ENCODE measurements at regions not wholly inside any gene's neighbourhood (a gene's known extent, or its start where the extent isn't known, plus 50 kb on each side); places are given as distances from the start of the nearest gene placed in this dataset.

- WGBS (ENCODE audit: low lambda C conversion rate) = 2% methylated on average over 3 of the region's 3 CpGs
- Histone ChIP-seq H3K9me2 (no peaks in the 10 kb centered on the region), H4K20me1 (ENCODE audit: insufficient read depth) (no peaks in the 10 kb centered on the region), H3K4me2 (no peak overlapping the region), H3K4me3 (ENCODE audit: low read depth in 2 of 2, low read length in 1 of 2) (no peak overlapping the region), H3K36me3 (replicated peaks in 1 of 2; ENCODE audit: control insufficient read depth in 1 of 2, insufficient read depth in 2 of 2, low read length in 1 of 2) (no peaks in the 10 kb centered on the region), H3K4me1 (ENCODE audit: control insufficient read depth in 1 of 2, insufficient read depth in 2 of 2, low read depth in 1 of 2, low read length in 1 of 2) (no peaks in the 10 kb centered on the region), H3F3A (replicated peaks; ENCODE audit: insufficient read depth) (no peaks in the 10 kb centered on the region), H3K79me2 (ENCODE audit: insufficient read depth) (no peaks in the 10 kb centered on the region), H3K9ac (no peak overlapping the region), H2AFZ (ENCODE audit: low read depth) (no peak overlapping the region), H3K27ac (ENCODE audit: low read depth in 2 of 2, low read length in 1 of 2) (no peak overlapping the region), H3K27me3 (ENCODE audit: insufficient read depth) (no peaks in the 10 kb centered on the region), H3K9me3 (no peaks in the 10 kb centered on the region)
- CTCF ChIA-PET = no interaction called here
- TF ChIP-seq FOSL2 (IDR thresholded peaks at IDR 0.05; ENCODE audit: borderline replicate concordance, low read depth) (no peak), POLR2AphosphoS5 (IDR thresholded peaks at IDR 0.05; ENCODE audit: low read depth, low read length) (no peak), RAD21 (IDR thresholded peaks at IDR 0.05; ENCODE audit: low read length) (no peak), JUND (IDR thresholded peaks at IDR 0.05) (no peak), YY1 (IDR thresholded peaks at IDR 0.05; ENCODE audit: low read depth) (no peak), EP300 (IDR thresholded peaks at IDR 0.05; ENCODE audit: borderline replicate concordance in 1 of 2, low read depth in 1 of 2, low read length in 1 of 2) (no peak), SIN3A (IDR thresholded peaks at IDR 0.05; ENCODE audit: borderline replicate concordance, low read depth, low read length) (no peak), FOXJ3 (CRISPR knock-in tag; IDR thresholded peaks at IDR 0.05) (no peak), REST (IDR thresholded peaks at IDR 0.05; ENCODE audit: low read depth, low read length) (no peak), NRF1 (IDR thresholded peaks at IDR 0.05; ENCODE audit: low read depth, low read length) (no peak), GABPA (IDR thresholded peaks at IDR 0.05; ENCODE audit: low read depth) (no peak), MAX (IDR thresholded peaks at IDR 0.05; ENCODE audit: low read depth) (no peak)
- DNase-seq = no peak
- POLR2A ChIA-PET = no interaction called here
Observed at GRCh38 chr5:30871196-30871595, 322.3 kb upstream of the CDH6 start.

GRCh38 chr5:30867711-30868110 is 325.8 kb upstream of the CDH6 start:
- Histone ChIP-seq H3K4me3 (ENCODE audit: low read depth in 2 of 2, low read length in 1 of 2) (no peak overlapping the region), H3K36me3 (replicated peaks in 1 of 2; ENCODE audit: control insufficient read depth in 1 of 2, insufficient read depth in 2 of 2, low read length in 1 of 2) (no peaks in the 10 kb centered on the region), H3K4me1 (ENCODE audit: control insufficient read depth in 1 of 2, insufficient read depth in 2 of 2, low read depth in 1 of 2, low read length in 1 of 2) (no peaks in the 10 kb centered on the region), H3K4me2 (no peak overlapping the region), H3K79me2 (ENCODE audit: insufficient read depth) (no peaks in the 10 kb centered on the region), H3K9me3 (no peaks in the 10 kb centered on the region), H2AFZ (ENCODE audit: low read depth) (no peak overlapping the region), H4K20me1 (ENCODE audit: insufficient read depth) (no peaks in the 10 kb centered on the region), H3K27me3 (ENCODE audit: insufficient read depth) (no peaks in the 10 kb centered on the region), H3F3A (replicated peaks; ENCODE audit: insufficient read depth) (no peaks in the 10 kb centered on the region), H3K9ac (no peak overlapping the region), H3K9me2 (no peaks in the 10 kb centered on the region), H3K27ac (ENCODE audit: low read depth in 2 of 2, low read length in 1 of 2) (no peak overlapping the region)
- no peak for DNase-seq
- ChIA-PET POLR2A (no interaction called here), CTCF (no interaction called here)
- TF ChIP-seq EZH2phosphoT487 (IDR thresholded peaks at IDR 0.05; ENCODE audit: borderline replicate concordance, low read depth) (no peak), TEAD4 (IDR thresholded peaks at IDR 0.05; ENCODE audit: borderline replicate concordance, insufficient read depth) (no peak), TCF12 (IDR thresholded peaks at IDR 0.05) (no peak), POLR2AphosphoS5 (IDR thresholded peaks at IDR 0.05; ENCODE audit: low read depth, low read length) (no peak), PBX3 (IDR thresholded peaks at IDR 0.05) (no peak), RCOR1 (IDR thresholded peaks at IDR 0.05; ENCODE audit: low read length) (no peak), RXRA (IDR thresholded peaks at IDR 0.05; ENCODE audit: borderline replicate concordance, low read depth) (no peak), JUND (IDR thresholded peaks at IDR 0.05) (no peak), SMC3 (IDR thresholded peaks at IDR 0.05; ENCODE audit: low read depth, low read length) (no peak), REST (IDR thresholded peaks at IDR 0.05; ENCODE audit: low read depth, low read length) (no peak), USF2 (IDR thresholded peaks at IDR 0.05; ENCODE audit: borderline replicate concordance, low read depth, low read length) (no peak), CHD2 (IDR thresholded peaks at IDR 0.05; ENCODE audit: low read length, partially characterized antibody) (no peak)

Measured in SK-N-SH (cell line).